Endothelial cell of umbilical vein (primary cell): ENCODE measurements at regions not wholly inside any gene's neighbourhood (a gene's known extent, or its start where the extent isn't known, plus 50 kb on each side); places are given as distances from the start of the nearest gene placed in this dataset.

Experiments
- EZH2 ChIP-seq: IDR thresholded peaks from 2 replicates; pipeline ENCODE4 v1.6.1; 2012; ENCODE audit warnings: borderline replicate concordance, low read depth, mild to moderate bottlenecking, moderate library complexity, low read length, inconsistent platforms; ENCODE audit not compliant: severe bottlenecking
- FOS ChIP-seq: IDR thresholded peaks from 2 replicates; pipeline ENCODE4 v1.6.1; 2011; ENCODE audit warnings: mild to moderate bottlenecking, low read length, moderate library complexity, borderline replicate concordance; ENCODE audit not compliant: insufficient read depth
- GATA2 ChIP-seq: IDR thresholded peaks from 2 replicates; pipeline ENCODE4 v1.7.0; 2011; ENCODE audit warnings: low read depth, mild to moderate bottlenecking, moderate library complexity, mixed read lengths, low read length; ENCODE audit not compliant: insufficient read length, insufficient read depth
- JUN ChIP-seq: IDR thresholded peaks from 2 replicates; pipeline ENCODE4 v1.6.1; 2011; ENCODE audit warnings: borderline replicate concordance, low read depth; ENCODE audit not compliant: insufficient read length, insufficient read depth
- MYC ChIP-seq: IDR thresholded peaks from one replicate; pipeline ENCODE4 v1.6.1; 2011; ENCODE audit warnings: mild to moderate bottlenecking, low read depth, low read length
- POLR2A ChIP-seq: IDR thresholded peaks from 2 replicates; pipeline ENCODE4 v1.6.1; 2012; ENCODE audit warnings: low read depth, mild to moderate bottlenecking, control low read depth, low read length
- POLR2AphosphoS5 ChIP-seq: IDR thresholded peaks from 2 replicates; pipeline ENCODE4 v1.6.1; 2012; ENCODE audit warnings: low read depth, mild to moderate bottlenecking, control low read depth, low read length, moderate library complexity; ENCODE audit not compliant: insufficient read depth
- TF ChIP-seq, protein P1 (sequence below), 2 donors: IDR thresholded peaks; 1 replicate in 1 of 2; 2 replicates in 1 of 2; pipeline ENCODE4 v1.5.1; 2011; ENCODE audit warnings: low read length in 2 of 2, mild to moderate bottlenecking in 2 of 2, moderate library complexity in 2 of 2, control low read depth in 1 of 2, inconsistent platforms in 1 of 2, low read depth in 1 of 2; ENCODE audit not compliant: insufficient read depth in 1 of 2; ENCODE audit errors: extremely low read depth in 1 of 2
- TF ChIP-seq, protein P2 (sequence below): IDR thresholded peaks from 2 replicates; pipeline ENCODE4 v1.6.1; 2011; ENCODE audit not compliant: insufficient read depth, insufficient read length

DNA sequence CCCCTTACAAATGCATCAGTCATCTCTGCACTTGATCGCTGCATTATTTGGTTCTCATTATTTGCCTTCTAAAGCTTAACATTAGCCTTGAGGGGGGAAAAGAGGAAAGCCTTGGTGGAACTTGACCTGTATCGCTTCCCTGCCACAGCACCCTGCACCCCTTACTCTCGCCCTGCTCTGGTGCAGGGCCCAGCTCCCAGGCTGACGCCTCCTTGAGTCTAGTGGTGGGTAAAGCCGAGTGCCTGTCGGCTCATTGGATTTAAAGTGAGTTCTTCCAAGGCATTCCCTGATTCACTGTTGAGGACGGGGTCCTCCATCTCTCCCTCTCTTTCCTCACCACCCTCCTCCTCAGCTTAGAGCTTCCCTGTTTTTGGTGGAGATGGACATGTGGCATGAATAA is 145.0 kb upstream of the GYPC start:
- TF ChIP-seq, protein P1, sequence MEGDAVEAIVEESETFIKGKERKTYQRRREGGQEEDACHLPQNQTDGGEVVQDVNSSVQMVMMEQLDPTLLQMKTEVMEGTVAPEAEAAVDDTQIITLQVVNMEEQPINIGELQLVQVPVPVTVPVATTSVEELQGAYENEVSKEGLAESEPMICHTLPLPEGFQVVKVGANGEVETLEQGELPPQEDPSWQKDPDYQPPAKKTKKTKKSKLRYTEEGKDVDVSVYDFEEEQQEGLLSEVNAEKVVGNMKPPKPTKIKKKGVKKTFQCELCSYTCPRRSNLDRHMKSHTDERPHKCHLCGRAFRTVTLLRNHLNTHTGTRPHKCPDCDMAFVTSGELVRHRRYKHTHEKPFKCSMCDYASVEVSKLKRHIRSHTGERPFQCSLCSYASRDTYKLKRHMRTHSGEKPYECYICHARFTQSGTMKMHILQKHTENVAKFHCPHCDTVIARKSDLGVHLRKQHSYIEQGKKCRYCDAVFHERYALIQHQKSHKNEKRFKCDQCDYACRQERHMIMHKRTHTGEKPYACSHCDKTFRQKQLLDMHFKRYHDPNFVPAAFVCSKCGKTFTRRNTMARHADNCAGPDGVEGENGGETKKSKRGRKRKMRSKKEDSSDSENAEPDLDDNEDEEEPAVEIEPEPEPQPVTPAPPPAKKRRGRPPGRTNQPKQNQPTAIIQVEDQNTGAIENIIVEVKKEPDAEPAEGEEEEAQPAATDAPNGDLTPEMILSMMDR (IDR thresholded peaks at IDR 0.05; ENCODE audit: extremely low read depth in 1 of 2, insufficient read depth in 1 of 2, low read depth in 1 of 2, low read length in 2 of 2): no peak
- TF ChIP-seq EZH2 (no peak), POLR2A (no peak), POLR2AphosphoS5 (no peak), MYC (no peak), GATA2 (no peak), JUN (no peak), FOS (no peak)
- TF ChIP-seq, protein P2, sequence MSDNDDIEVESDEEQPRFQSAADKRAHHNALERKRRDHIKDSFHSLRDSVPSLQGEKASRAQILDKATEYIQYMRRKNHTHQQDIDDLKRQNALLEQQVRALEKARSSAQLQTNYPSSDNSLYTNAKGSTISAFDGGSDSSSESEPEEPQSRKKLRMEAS: no peak
